Naive thymus-derived CD4-positive, alpha-beta T cell (primary cell): ENCODE measurements at regions not wholly inside any gene's neighbourhood (a gene's known extent, or its start where the extent isn't known, plus 50 kb on each side); places are given as distances from the start of the nearest gene placed in this dataset.
"Not testable (repeated sequence)": the region's sequence is repeated elsewhere in the genome, so short reads cannot be mapped to it uniquely, and the experiment has no call there.

Experiments used
- ATAC-seq: fragments of 150-1000 bp; cut with Tn5 transposase; 2 replicates; pipeline ENCODE4 v1.10.0; 2021; ENCODE audit warnings: mild to moderate bottlenecking, moderate library complexity
- CTCF ChIA-PET: fragments of 350-600 bp; sonication (Branson Sonifier 250); formaldehyde crosslinking; loops from one replicate; lab custom pipeline; 2021; ENCODE audit warnings: antibody characterized with exemption; lab: Charles Lee
- POLR2A ChIA-PET: fragments of 350-600 bp; sonication (Branson Sonifier 250); formaldehyde crosslinking; loops from one replicate; lab custom pipeline; 2021; ENCODE audit warnings: antibody characterized with exemption, inconsistent platforms; lab: Charles Lee
- DNase-seq, 9 donors: peaks; one replicate each; pipeline versions ENCODE4 v3.0.0 to v3.0.0-alpha.2; 2020 to 2022; ENCODE audit warnings: mixed read lengths in 1 of 9
- H3K27ac ChIP-seq: one replicate; pipeline ENCODE4 v1.7.0; 2013; ENCODE audit warnings: mild to moderate bottlenecking, low read depth, low read length, moderate library complexity
- H3K27me3 ChIP-seq, 2 donors: one replicate each; pipeline ENCODE4 v1.7.0; 2013; ENCODE audit warnings: low read length in 2 of 2, mild to moderate bottlenecking in 2 of 2, moderate library complexity in 2 of 2; ENCODE audit not compliant: control insufficient read depth in 2 of 2, insufficient read depth in 2 of 2
- H3K36me3 ChIP-seq, 3 experiments: 1 replicate in 2 of 3; 2 replicates in 1 of 3; pipeline ENCODE4 v1.7.0; 2013; ENCODE audit warnings: low read length in 3 of 3, mild to moderate bottlenecking in 3 of 3, moderate library complexity in 1 of 3; ENCODE audit not compliant: insufficient read depth in 3 of 3, control insufficient read depth in 2 of 3
- H3K4me1 ChIP-seq, 2 donors: one replicate each; pipeline ENCODE4 v1.7.0; 2013; ENCODE audit warnings: low read length in 2 of 2, mild to moderate bottlenecking in 2 of 2, moderate library complexity in 1 of 2; ENCODE audit not compliant: control insufficient read depth in 2 of 2, insufficient read depth in 2 of 2
- H3K4me3 ChIP-seq: 2 replicates; pipeline ENCODE4 v1.7.0; 2013; ENCODE audit warnings: mild to moderate bottlenecking, low read length
- H3K9me3 ChIP-seq, 3 experiments: 1 replicate in 2 of 3; 2 replicates in 1 of 3; pipeline ENCODE4 v1.7.0; 2013; ENCODE audit warnings: low read length in 3 of 3; ENCODE audit not compliant: control insufficient read depth in 2 of 3
- H3K27ac Mint-ChIP-seq, 9 donors: one replicate each; pipeline ENCODE4 v1.8.0; 2020 to 2022; ENCODE audit warnings: mixed read lengths in 9 of 9, mild to moderate bottlenecking in 8 of 9, moderate library complexity in 5 of 9, inconsistent platforms in 2 of 9
- H3K27me3 Mint-ChIP-seq, 5 donors: one replicate each; pipeline ENCODE4 v1.8.0; 2021 to 2022; ENCODE audit warnings: mixed read lengths in 5 of 5, mild to moderate bottlenecking in 1 of 5
- H3K36me3 Mint-ChIP-seq, 5 donors: one replicate each; pipeline ENCODE4 v1.8.0; 2020 to 2022; ENCODE audit warnings: mixed read lengths in 5 of 5, mild to moderate bottlenecking in 3 of 5, inconsistent platforms in 1 of 5
- H3K4me1 Mint-ChIP-seq, 7 donors: one replicate each; pipeline ENCODE4 v1.8.0; 2020 to 2022; ENCODE audit warnings: mixed read lengths in 7 of 7, mild to moderate bottlenecking in 3 of 7, inconsistent platforms in 1 of 7
- H3K4me3 Mint-ChIP-seq, 10 donors: one replicate each; pipeline ENCODE4 v1.8.0; 2020 to 2022; ENCODE audit warnings: mild to moderate bottlenecking in 10 of 10, mixed read lengths in 10 of 10, moderate library complexity in 6 of 10, inconsistent platforms in 2 of 10
- H3K9me3 Mint-ChIP-seq, 11 donors: one replicate each; pipeline ENCODE4 v1.8.0; 2020 to 2022; ENCODE audit warnings: mixed read lengths in 11 of 11, mild to moderate bottlenecking in 4 of 11, inconsistent platforms in 1 of 11, moderate library complexity in 1 of 11
- intact Hi-C, 2 donors: fragments of 100-400 bp; cut with micrococcal nuclease; formaldehyde crosslinking; loops; one replicate each; pipeline ENCODE4 v1.15.1; 2023

GRCh38 chr6:80903711-80904110 is 797.2 kb downstream of the BCKDHB start:
- POLR2A ChIA-PET, result interaction anchor here (0.7 kb wide), 1 partner anchor 33 kb away, joined by 3 read pairs; no protein-coding TSS in a partner anchor
- H3K4me1 Mint-ChIP-seq, result no peaks in the 10 kb centered on the region

GRCh38 chr6:80886475-80886874 is 780.0 kb downstream of the BCKDHB start:
- H3K27me3 Mint-ChIP-seq, result no peaks in the 10 kb centered on the region
- H3K36me3 Mint-ChIP-seq, result no peaks in the 10 kb centered on the region
- Histone ChIP-seq H3K27me3 (no peaks in the 10 kb centered on the region), H3K9me3 (no peaks in the 10 kb centered on the region), H3K4me3 (no peak overlapping the region), H3K36me3 (no peaks in the 10 kb centered on the region), H3K4me1 (no peaks in the 10 kb centered on the region), H3K27ac (no peak overlapping the region)
- intact Hi-C loops, result no loop called here
- no peak overlapping the region for H3K27ac Mint-ChIP-seq
- H3K4me1 Mint-ChIP-seq, result no peaks in the 10 kb centered on the region
- DNase-seq (no peak), ATAC-seq (no peak)
- CTCF ChIA-PET, result no interaction called here
- no peak overlapping the region for H3K4me3 Mint-ChIP-seq
- H3K9me3 Mint-ChIP-seq, result peaks cover 0 to 6% (median 0%) of the 10 kb centered on the region in 11 donors
- POLR2A ChIA-PET, result no interaction called here

More at GRCh38 chr6:80903711-80904110, 797.2 kb downstream of the BCKDHB start:
- no peaks in the 10 kb centered on the region for H3K4me1 ChIP-seq
- H3K36me3 ChIP-seq, result no peaks in the 10 kb centered on the region
- no peaks in the 10 kb centered on the region for H3K27me3 Mint-ChIP-seq
- intact Hi-C loops, result no loop called here
- no peak overlapping the region for H3K4me3 ChIP-seq
- H3K27ac Mint-ChIP-seq, result no peak overlapping the region
- H3K9me3 ChIP-seq, result no peaks in the 10 kb centered on the region
- H3K9me3 Mint-ChIP-seq, result peaks cover 0 to 18% (median 11%) of the 10 kb centered on the region in 11 donors
- H3K36me3 Mint-ChIP-seq, result no peaks in the 10 kb centered on the region
- H3K27ac ChIP-seq, result no peak overlapping the region
- DNase-seq (no peak), ATAC-seq (no peak)
- CTCF ChIA-PET, result no interaction called here
- no peak overlapping the region for H3K4me3 Mint-ChIP-seq
- no peaks in the 10 kb centered on the region for H3K27me3 ChIP-seq

- no peaks in the 10 kb centered on the region for H3K9me3 ChIP-seq
- ChIA-PET POLR2A (no interaction called here), CTCF (no interaction called here)
- H3K27me3 ChIP-seq, result no peaks in the 10 kb centered on the region
- DNase-seq, result no peak
- no peak overlapping the region for H3K27ac Mint-ChIP-seq
- H3K4me1 ChIP-seq, result no peaks in the 10 kb centered on the region
- H3K4me1 Mint-ChIP-seq, result no peaks in the 10 kb centered on the region
- no peaks in the 10 kb centered on the region for H3K36me3 ChIP-seq
- peaks cover 0 to 31% (median 9%) of the 10 kb centered on the region in 11 donors for H3K9me3 Mint-ChIP-seq
- intact Hi-C loops, result no loop called here
- no peak for ATAC-seq
- H3K4me3 ChIP-seq, result no peak overlapping the region
- no peaks in the 10 kb centered on the region for H3K36me3 Mint-ChIP-seq
- no peaks in the 10 kb centered on the region for H3K27me3 Mint-ChIP-seq
- H3K4me3 Mint-ChIP-seq, result no peak overlapping the region
- H3K27ac ChIP-seq, result no peak overlapping the region
Observed at GRCh38 chr6:80872951-80873308, 766.5 kb downstream of the BCKDHB start.

GRCh38 chr6:80872199-80872950 is 765.9 kb downstream of the BCKDHB start:
- ATAC-seq (no peak), DNase-seq (no peak)
- Mint-ChIP-seq H3K9me3 (peaks cover 0 to 28% (median 7%) of the 10 kb centered on the region in 11 donors), H3K27ac (no peak overlapping the region), H3K27me3 (no peaks in the 10 kb centered on the region), H3K4me1 (no peaks in the 10 kb centered on the region), H3K36me3 (no peaks in the 10 kb centered on the region), H3K4me3 (no peak overlapping the region)
- Histone ChIP-seq H3K36me3 (no peaks in the 10 kb centered on the region), H3K27ac (no peak overlapping the region), H3K4me3 (no peak overlapping the region), H3K27me3 (no peaks in the 10 kb centered on the region), H3K4me1 (no peaks in the 10 kb centered on the region), H3K9me3 (no peaks in the 10 kb centered on the region)
- POLR2A ChIA-PET, result no interaction called here
- CTCF ChIA-PET, result no interaction called here
- intact Hi-C loops, result no loop called here

- H3K27me3 ChIP-seq, result no peaks in the 10 kb centered on the region
- Mint-ChIP-seq H3K9me3 (peaks cover 0 to 17% (median 0%) of the 10 kb centered on the region in 11 donors), H3K27ac (no peak overlapping the region)
Observed at GRCh38 chr6:80862756-80863155, 756.3 kb downstream of the BCKDHB start.

GRCh38 chr6:80860107-80860506 is 753.6 kb downstream of the BCKDHB start:
- Mint-ChIP-seq H3K9me3 (peaks cover 0 to 18% (median 2%) of the 10 kb centered on the region in 11 donors), H3K36me3 (no peaks in the 10 kb centered on the region), H3K4me3 (no peak overlapping the region), H3K27me3 (no peaks in the 10 kb centered on the region), H3K4me1 (no peaks in the 10 kb centered on the region), H3K27ac (no peak overlapping the region)
- intact Hi-C loops, result no loop called here
- DNase-seq (no peak), ATAC-seq (no peak)
- Histone ChIP-seq H3K36me3 (no peaks in the 10 kb centered on the region), H3K9me3 (no peaks in the 10 kb centered on the region), H3K4me1 (no peaks in the 10 kb centered on the region), H3K27ac (no peak overlapping the region), H3K4me3 (no peak overlapping the region), H3K27me3 (no peaks in the 10 kb centered on the region)
- CTCF ChIA-PET, result no interaction called here
- POLR2A ChIA-PET, result no interaction called here

More at GRCh38 chr6:80862756-80863155, 756.3 kb downstream of the BCKDHB start:
- Histone ChIP-seq H3K4me1 (no peaks in the 10 kb centered on the region), H3K4me3 (no peak overlapping the region), H3K9me3 (no peaks in the 10 kb centered on the region), H3K27ac (no peak overlapping the region), H3K36me3 (no peaks in the 10 kb centered on the region)
- H3K36me3 Mint-ChIP-seq, result no peaks in the 10 kb centered on the region
- CTCF ChIA-PET, result no interaction called here
- ATAC-seq (no peak), DNase-seq (no peak)
- H3K4me1 Mint-ChIP-seq, result no peaks in the 10 kb centered on the region
- POLR2A ChIA-PET, result no interaction called here
- H3K27me3 Mint-ChIP-seq, result no peaks in the 10 kb centered on the region
- intact Hi-C loops, result no loop called here
- no peak overlapping the region for H3K4me3 Mint-ChIP-seq

- H3K27me3 Mint-ChIP-seq, H3K27me3 ChIP-seq, POLR2A ChIA-PET, intact Hi-C loops, DNase-seq, H3K36me3 Mint-ChIP-seq, H3K27ac ChIP-seq, H3K4me3 ChIP-seq, CTCF ChIA-PET, H3K4me1 ChIP-seq, ATAC-seq, H3K4me1 Mint-ChIP-seq, H3K9me3 ChIP-seq, H3K36me3 ChIP-seq, H3K4me3 Mint-ChIP-seq, H3K27ac Mint-ChIP-seq: not testable (repeated sequence)
- peaks cover 8 to 29% (median 17%) of the 10 kb centered on the region in 11 donors for H3K9me3 Mint-ChIP-seq
Observed at GRCh38 chr6:80847973-80848372, 741.5 kb downstream of the BCKDHB start.
